Mesothelial cell of epicardium (in vitro differentiated cells): ENCODE measurements at regions not wholly inside any gene's neighbourhood (a gene's known extent, or its start where the extent isn't known, plus 50 kb on each side); places are given as distances from the start of the nearest gene placed in this dataset.

ENCODE experiments used
- DNase-seq, 2 experiments: peaks; one replicate each; pipeline ENCODE4 v3.0.0; 2021; ENCODE audit warnings: low spot score in 2 of 2; ENCODE audit not compliant: unreplicated experiment in 2 of 2
- H3K27ac Mint-ChIP-seq: 2 replicates; pipeline ENCODE4 v1.8.0; 2021; ENCODE audit warnings: mixed read lengths
- H3K27me3 Mint-ChIP-seq: 2 replicates; pipeline ENCODE4 v1.8.0; 2021; ENCODE audit warnings: low read depth, mixed read lengths
- H3K36me3 Mint-ChIP-seq: 2 replicates; pipeline ENCODE4 v1.8.0; 2021; ENCODE audit warnings: mixed read lengths
- H3K4me1 Mint-ChIP-seq: 2 replicates; pipeline ENCODE4 v1.8.0; 2021; ENCODE audit warnings: mixed read lengths
- H3K4me3 Mint-ChIP-seq: 2 replicates; pipeline ENCODE4 v1.8.0; 2021; ENCODE audit warnings: mild to moderate bottlenecking, moderate library complexity, mixed read lengths
- H3K9me3 Mint-ChIP-seq: 2 replicates; pipeline ENCODE4 v1.8.0; 2021; ENCODE audit warnings: mixed read lengths
- CTCF ChIP-seq: fragments of 200-600 bp; sonication (generic); IDR thresholded peaks from one replicate; pipeline ENCODE4 v1.5.0; 2021; ENCODE audit warnings: antibody characterized with exemption; ENCODE audit not compliant: unreplicated experiment

GRCh38 chr11:33622186-33622585 is 78.4 kb downstream of the C11orf91 start:
- no peaks in the 10 kb centered on the region for H3K9me3 Mint-ChIP-seq
- no peak overlapping the region for H3K4me3 Mint-ChIP-seq
- H3K4me1 Mint-ChIP-seq, result peaks cover 8% of the 10 kb centered on the region
- no peak overlapping the region for H3K27ac Mint-ChIP-seq
- H3K27me3 Mint-ChIP-seq, result peaks cover 6% of the 10 kb centered on the region
- no peak for TF ChIP-seq CTCF
- H3K36me3 Mint-ChIP-seq, result no peaks in the 10 kb centered on the region
- DNase-seq, result no peak

- DNase-seq, result no peak
- Mint-ChIP-seq H3K27ac (no peak overlapping the region), H3K27me3 (peaks cover 6% of the 10 kb centered on the region), H3K4me3 (no peak overlapping the region), H3K36me3 (no peaks in the 10 kb centered on the region), H3K9me3 (no peaks in the 10 kb centered on the region), H3K4me1 (peaks cover 8% of the 10 kb centered on the region)
- no peak for TF ChIP-seq CTCF
Observed at GRCh38 chr11:33620423-33621171, 80.0 kb downstream of the C11orf91 start.

GRCh38 chr11:33618956-33619355 is 81.7 kb downstream of the C11orf91 start:
- Mint-ChIP-seq H3K27me3 (peaks cover 6% of the 10 kb centered on the region), H3K9me3 (no peaks in the 10 kb centered on the region), H3K4me3 (no peak overlapping the region), H3K36me3 (no peaks in the 10 kb centered on the region), H3K27ac (no peak overlapping the region), H3K4me1 (peaks cover 8% of the 10 kb centered on the region)
- no peak for DNase-seq
- no peak for TF ChIP-seq CTCF

- no peak for TF ChIP-seq CTCF
- DNase-seq, result no peak
- Mint-ChIP-seq H3K4me1 (peaks cover 8% of the 10 kb centered on the region), H3K27ac (no peak overlapping the region), H3K9me3 (no peaks in the 10 kb centered on the region), H3K27me3 (peaks cover 6% of the 10 kb centered on the region), H3K4me3 (no peak overlapping the region), H3K36me3 (no peaks in the 10 kb centered on the region)
Observed at GRCh38 chr11:33618351-33618710, 82.3 kb downstream of the C11orf91 start.

- no peak for DNase-seq
- Mint-ChIP-seq H3K36me3 (no peaks in the 10 kb centered on the region), H3K9me3 (no peaks in the 10 kb centered on the region), H3K4me3 (no peak overlapping the region), H3K27ac (no peak overlapping the region), H3K27me3 (peaks cover 6% of the 10 kb centered on the region), H3K4me1 (peaks cover 8% of the 10 kb centered on the region)
- no peak for TF ChIP-seq CTCF
Observed at GRCh38 chr11:33617672-33618350, 82.8 kb downstream of the C11orf91 start.
